Tibial nerve (tissue), 4 donors: ENCODE measurements at regions not wholly inside any gene's neighbourhood (a gene's known extent, or its start where the extent isn't known, plus 50 kb on each side); places are given as distances from the start of the nearest gene placed in this dataset.

Source experiments
- CTCF ChIP-seq, 5 experiments: fragments of 200-600 bp in 3 of 5; fragments of 450-650 bp in 2 of 5; sonication (generic) in 3 of 5; IDR thresholded peaks; one replicate each; pipeline ENCODE4 v1.5.1; 2016 to 2019; ENCODE audit warnings: antibody characterized with exemption in 5 of 5, mild to moderate bottlenecking in 3 of 5, moderate library complexity in 2 of 5
- EP300 ChIP-seq, 2 donors: sonication (generic); formaldehyde crosslinking; IDR thresholded peaks; one replicate each; pipeline ENCODE4 v1.6.1; 2017; ENCODE audit warnings: antibody characterized with exemption in 2 of 2, mild to moderate bottlenecking in 1 of 2
- POLR2A ChIP-seq, 2 donors: fragments of 450-650 bp; IDR thresholded peaks; one replicate each; pipeline ENCODE4 v1.6.1; 2017; ENCODE audit warnings: antibody characterized with exemption in 2 of 2, mild to moderate bottlenecking in 2 of 2, moderate library complexity in 2 of 2

- TF ChIP-seq CTCF (IDR thresholded peaks at IDR 0.05) = no peak
- no peak for TF ChIP-seq POLR2A (IDR thresholded peaks at IDR 0.05)
- TF ChIP-seq EP300 (IDR thresholded peaks at IDR 0.05) = no peak
Observed at GRCh38 chr5:8765886-8766285, 780.0 kb downstream of the SEMA5A start.
